Retinal pigment epithelial cell (primary cell): ENCODE measurements at regions not wholly inside any gene's neighbourhood (a gene's known extent, or its start where the extent isn't known, plus 50 kb on each side); places are given as distances from the start of the nearest gene placed in this dataset.
A peak's percentile ranks its signal among the peaks of the same experiment; 100 is the strongest.

Experiments
- DNase-seq: peaks from one replicate; pipeline ENCODE4 v3.0.0-alpha.2; 2010; ENCODE audit warnings: low read depth
- H3K4me3 ChIP-seq: 2 replicates; pipeline ENCODE4 v1.5.1; 2011; ENCODE audit warnings: mild to moderate bottlenecking, low read length, control low read depth, moderate library complexity
- CTCF ChIP-seq: conservative IDR thresholded peaks from 2 replicates; pipeline ENCODE4 v1.5.1; 2011; ENCODE audit warnings: low read depth, low read length, control low read depth, inconsistent platforms

GRCh38 chr2:17107871-17108270 is 410.4 kb downstream of the RAD51AP2 start:
- H3K4me3 ChIP-seq = no peak overlapping the region
- DNase-seq = no peak
- TF ChIP-seq CTCF = no peak

DNA sequence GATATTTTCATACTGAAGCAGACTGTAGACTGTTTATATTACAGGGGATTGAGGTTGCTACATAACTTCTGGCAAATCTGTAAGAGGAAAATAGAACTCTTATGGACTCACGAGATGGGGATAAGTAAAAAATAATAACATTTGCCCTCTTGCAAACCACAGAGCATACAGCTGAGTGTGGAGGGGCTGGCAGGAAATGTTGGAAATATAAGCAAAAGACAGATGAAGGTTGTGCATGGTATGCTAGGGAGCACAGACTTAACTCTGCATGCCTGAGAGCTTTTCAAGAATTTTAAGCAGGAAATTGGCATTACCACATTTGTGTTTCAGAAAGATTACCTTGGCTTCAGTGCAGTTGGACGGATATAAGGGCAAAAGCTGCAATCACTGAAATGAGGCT is 411.1 kb downstream of the RAD51AP2 start:
- no peak for TF ChIP-seq CTCF
- peak; percentile 99 for DNase-seq
- no peak overlapping the region for H3K4me3 ChIP-seq

GRCh38 chr2:17106418-17106817 is 411.8 kb downstream of the RAD51AP2 start:
- no peak for TF ChIP-seq CTCF
- H3K4me3 ChIP-seq = no peak overlapping the region
- DNase-seq = no peak

- DNase-seq = no peak
- H3K4me3 ChIP-seq = no peak overlapping the region
- TF ChIP-seq CTCF = no peak
Observed at GRCh38 chr2:17104454-17104853, 413.8 kb downstream of the RAD51AP2 start.

- no peak for TF ChIP-seq CTCF
- H3K4me3 ChIP-seq = no peak overlapping the region
- DNase-seq = no peak
Observed at GRCh38 chr2:17101596-17101995, 416.6 kb downstream of the RAD51AP2 start.

- TF ChIP-seq CTCF = no peak
- DNase-seq = no peak
- no peak overlapping the region for H3K4me3 ChIP-seq
Observed at GRCh38 chr2:17101091-17101490, 417.1 kb downstream of the RAD51AP2 start.

- TF ChIP-seq CTCF = no peak
- DNase-seq = no peak
- H3K4me3 ChIP-seq = no peak overlapping the region
Observed at GRCh38 chr2:17095340-17095739, 422.9 kb downstream of the RAD51AP2 start.
